ENCODE measurements at regions not wholly inside any gene's neighbourhood (a gene's known extent, or its start where the extent isn't known, plus 50 kb on each side); places are given as distances from the start of the nearest gene placed in this dataset.

GRCh38 chr20:40497899-40498691 lies 190.9 kb downstream of the MAFB start:
- TF ChIP-seq ZNF221 (tag by site-specific recombination; IDR thresholded peaks at IDR 0.05; ENCODE audit: borderline replicate concordance) (no peak), CTCF (tag by site-specific recombination; IDR thresholded peaks at IDR 0.05) (no peak), YY1 (tag by site-specific recombination; IDR thresholded peaks at IDR 0.05) (no peak), ZNF24 (tag by site-specific recombination; IDR thresholded peaks at IDR 0.05) (no peak), ZNF274 (IDR thresholded peaks at IDR 0.05; ENCODE audit: low read length) (no peak), ZNF274 (tag by site-specific recombination; IDR thresholded peaks at IDR 0.05; ENCODE audit: borderline replicate concordance) (no peak), ZNF639 (tag by site-specific recombination; IDR thresholded peaks at IDR 0.05) (no peak), ZNF114 (tag by site-specific recombination; IDR thresholded peaks at IDR 0.05) (no peak), SP2 (tag by site-specific recombination; IDR thresholded peaks at IDR 0.05) (no peak), REST (tag by site-specific recombination; IDR thresholded peaks at IDR 0.05) (no peak), RBAK (tag by site-specific recombination; IDR thresholded peaks at IDR 0.05) (no peak), BCL11A (tag by site-specific recombination; IDR thresholded peaks at IDR 0.05; ENCODE audit: low read depth) (no peak)

Data from HEK293 (cell line).